B cell (primary cell): ENCODE measurements at regions not wholly inside any gene's neighbourhood (a gene's known extent, or its start where the extent isn't known, plus 50 kb on each side); places are given as distances from the start of the nearest gene placed in this dataset.

Experiments
- ATAC-seq: fragments of 200-7000 bp; cut with Tn5 transposase; one replicate; pipeline ENCODE4 v1.10.0; 2021; ENCODE audit warnings: low read depth, mild to moderate bottlenecking, moderate number of reproducible peaks, moderate library complexity
- CTCF ChIA-PET: fragments of 350-600 bp; sonication (Branson Sonifier 250); formaldehyde crosslinking; loops from one replicate; lab custom pipeline; 2021; ENCODE audit warnings: antibody characterized with exemption, inconsistent platforms; lab: Charles Lee
- POLR2A ChIA-PET: fragments of 350-600 bp; sonication (Branson Sonifier 250); formaldehyde crosslinking; loops from one replicate; lab custom pipeline; 2021; ENCODE audit warnings: antibody characterized with exemption; lab: Charles Lee
- DNase-seq: peaks from one replicate; pipeline ENCODE4 v3.0.0; 2013
- H2AFZ ChIP-seq: 2 replicates; pipeline ENCODE4 v1.6.1; 2012; ENCODE audit warnings: mild to moderate bottlenecking, low read depth, low read length; ENCODE audit not compliant: insufficient read depth, poor library complexity, severe bottlenecking
- H3K27ac ChIP-seq, 2 donors: 1 replicate in 1 of 2; 2 replicates in 1 of 2; pipeline ENCODE4 v1.5.1; 2012 to 2013; ENCODE audit warnings: low read length in 2 of 2, mild to moderate bottlenecking in 2 of 2, moderate library complexity in 1 of 2
- H3K27me3 ChIP-seq, 4 experiments: fragments of 200-600 bp in 1 of 4; sonication (generic) in 1 of 4; replicated peaks in 1 of 4; 1 replicate in 2 of 4; 2 replicates in 2 of 4; pipeline versions ENCODE4 v1.6.1 to v1.7.0; 2013 to 2016; ENCODE audit warnings: low read length in 3 of 4, mild to moderate bottlenecking in 2 of 4, mixed read lengths in 1 of 4, moderate library complexity in 1 of 4; ENCODE audit not compliant: insufficient read depth in 4 of 4, control insufficient read depth in 3 of 4; ENCODE audit errors: control extremely low read depth in 1 of 4
- H3K36me3 ChIP-seq, 2 experiments: replicated peaks in 1 of 2; 1 replicate in 1 of 2; 2 replicates in 1 of 2; pipeline versions ENCODE4 v1.6.1 to v1.7.1; 2013; ENCODE audit warnings: low read length in 1 of 2; ENCODE audit not compliant: insufficient read depth in 2 of 2, control insufficient read depth in 1 of 2; ENCODE audit errors: control extremely low read depth in 1 of 2, extremely low read depth in 1 of 2
- H3K4me1 ChIP-seq, 2 donors: fragments of 200-600 bp in 1 of 2; sonication (generic) in 1 of 2; 1 replicate in 1 of 2; 2 replicates in 1 of 2; pipeline versions ENCODE4 v1.5.1 to v1.6.1; 2013 to 2017; ENCODE audit warnings: low read length in 2 of 2; ENCODE audit not compliant: control insufficient read depth in 2 of 2, insufficient read depth in 2 of 2
- H3K4me2 ChIP-seq: replicated peaks from 2 replicates; pipeline ENCODE3; 2012; ENCODE audit warnings: mild to moderate bottlenecking, low read depth, low read length; ENCODE audit not compliant: poor library complexity, severe bottlenecking
- H3K4me3 ChIP-seq, 5 experiments: fragments of 200-600 bp in 1 of 5; sonication (generic) in 1 of 5; 1 replicate in 3 of 5; 2 replicates in 2 of 5; pipeline versions ENCODE4 v1.5.1 to v1.7.0; 2011 to 2016; ENCODE audit warnings: low read length in 4 of 5, mild to moderate bottlenecking in 4 of 5, low read depth in 2 of 5, control low read depth in 1 of 5, moderate library complexity in 1 of 5; ENCODE audit not compliant: insufficient read depth in 1 of 5; ENCODE audit errors: control extremely low read depth in 1 of 5, extremely low read depth in 1 of 5
- H3K79me2 ChIP-seq: fragments of 200-600 bp; sonication (generic); one replicate; pipeline ENCODE4 v1.6.0; 2016; ENCODE audit warnings: low read length; ENCODE audit not compliant: control insufficient read depth, insufficient read depth
- H3K9ac ChIP-seq: fragments of 200-600 bp; sonication (generic); 2 replicates; pipeline ENCODE4 v1.6.1; 2017; ENCODE audit warnings: mild to moderate bottlenecking, low read length, moderate library complexity
- H3K9me3 ChIP-seq, 3 donors: one replicate each; pipeline versions ENCODE4 v1.6.1 to v1.7.1; 2013; ENCODE audit warnings: low read length in 2 of 3; ENCODE audit not compliant: control insufficient read depth in 2 of 3, insufficient read depth in 1 of 3; ENCODE audit errors: control extremely low read depth in 1 of 3
- H4K20me1 ChIP-seq: 2 replicates; pipeline ENCODE4 v1.6.0; 2012; ENCODE audit warnings: mild to moderate bottlenecking, low read length; ENCODE audit not compliant: insufficient read depth, control insufficient read depth, poor library complexity, severe bottlenecking
- H3K27ac Mint-ChIP-seq: one replicate; pipeline ENCODE4 v1.8.0; 2021; ENCODE audit warnings: mixed read lengths
- H3K27me3 Mint-ChIP-seq: one replicate; pipeline ENCODE4 v1.8.0; 2021; ENCODE audit warnings: mixed read lengths
- H3K4me1 Mint-ChIP-seq: one replicate; pipeline ENCODE4 v1.8.0; 2021; ENCODE audit warnings: mixed read lengths
- H3K4me3 Mint-ChIP-seq: one replicate; pipeline ENCODE4 v1.8.0; 2021; ENCODE audit warnings: mixed read lengths
- H3K9me3 Mint-ChIP-seq: one replicate; pipeline ENCODE4 v1.8.0; 2022; ENCODE audit warnings: mixed read lengths; ENCODE audit not compliant: insufficient read depth
- CTCF ChIP-seq: fragments of 200-600 bp; IDR thresholded peaks from one replicate; pipeline ENCODE4 v1.8.0; 2022; ENCODE audit warnings: antibody characterized with exemption, mild to moderate bottlenecking
- EZH2 ChIP-seq: IDR thresholded peaks from 2 replicates; pipeline ENCODE4 v1.6.1; 2012; ENCODE audit warnings: borderline replicate concordance, low read depth, mild to moderate bottlenecking, moderate library complexity, low read length; ENCODE audit not compliant: insufficient read depth, poor library complexity, severe bottlenecking
- WGBS: methylation state at CpG from one replicate; pipeline ENCODE4 v1.1.5; 2013; ENCODE audit warnings: missing lambda C conversion rate; ENCODE audit not compliant: insufficient coverage; 5-methylcytosine and 5-hydroxymethylcytosine counted together
- intact Hi-C: fragments of 100-400 bp; cut with micrococcal nuclease; formaldehyde crosslinking; loops from one replicate; pipeline ENCODE4 v1.10.0; 2022

GRCh38 chr6:155916846-155917624 lies 461.4 kb upstream of the NOX3 start:
- Histone ChIP-seq H3K4me1 (no peaks in the 10 kb centered on the region), H3K9ac (no peak overlapping the region), H3K27me3 (no peaks in the 10 kb centered on the region), H2AFZ (no peak overlapping the region), H3K79me2 (no peaks in the 10 kb centered on the region), H3K4me2 (no peak overlapping the region), H3K36me3 (no peaks in the 10 kb centered on the region), H4K20me1 (no peaks in the 10 kb centered on the region), H3K4me3 (no peak overlapping the region), H3K9me3 (no peaks in the 10 kb centered on the region), H3K27ac (no peak overlapping the region)
- CTCF ChIA-PET: no interaction called here
- H3K9me3 Mint-ChIP-seq: no peaks in the 10 kb centered on the region
- DNase-seq (no peak), ATAC-seq (no peak)
- no peaks in the 10 kb centered on the region for H3K4me1 Mint-ChIP-seq
- intact Hi-C loops: no loop called here
- POLR2A ChIA-PET: no interaction called here
- WGBS: no CpG with 5 or more reads among the region's 2 CpGs
- no peaks in the 10 kb centered on the region for H3K27me3 Mint-ChIP-seq
- H3K27ac Mint-ChIP-seq: no peak overlapping the region
- TF ChIP-seq EZH2 (no peak), CTCF (no peak)
- H3K4me3 Mint-ChIP-seq: no peak overlapping the region

- H3K4me2 ChIP-seq: no peak overlapping the region
- no peak overlapping the region for H3K4me3 ChIP-seq
- ATAC-seq (no peak), DNase-seq (no peak)
- Mint-ChIP-seq H3K27ac (no peak overlapping the region), H3K4me3 (no peak overlapping the region), H3K27me3 (no peaks in the 10 kb centered on the region), H3K9me3 (peaks cover 2% of the 10 kb centered on the region), H3K4me1 (no peaks in the 10 kb centered on the region)
- H3K9ac ChIP-seq: no peak overlapping the region
- intact Hi-C loops: no loop called here
- no peak overlapping the region for H2AFZ ChIP-seq
- no peaks in the 10 kb centered on the region for H3K36me3 ChIP-seq
- no CpG with 5 or more reads among the region's 1 CpG for WGBS
- H3K27me3 ChIP-seq: no peaks in the 10 kb centered on the region
- H3K9me3 ChIP-seq: no peaks in the 10 kb centered on the region
- POLR2A ChIA-PET: no interaction called here
- no peaks in the 10 kb centered on the region for H3K4me1 ChIP-seq
- CTCF ChIA-PET: no interaction called here
- H3K27ac ChIP-seq: no peak overlapping the region
- no peaks in the 10 kb centered on the region for H4K20me1 ChIP-seq
- no peaks in the 10 kb centered on the region for H3K79me2 ChIP-seq
- TF ChIP-seq CTCF (no peak), EZH2 (no peak)
Measured at GRCh38 chr6:155915651-155916050, 460.0 kb upstream of the NOX3 start.
